ENCODE measurements at regions not wholly inside any gene's neighbourhood (a gene's known extent, or its start where the extent isn't known, plus 50 kb on each side); places are given as distances from the start of the nearest gene placed in this dataset.

- TF ChIP-seq REST (IDR thresholded peaks at IDR 0.05; ENCODE audit: low read depth, low read length) (no peak), USF2 (IDR thresholded peaks at IDR 0.05; ENCODE audit: borderline replicate concordance, low read depth, low read length) (no peak), RAD21 (IDR thresholded peaks at IDR 0.05; ENCODE audit: low read length) (no peak), NFIC (IDR thresholded peaks at IDR 0.05; ENCODE audit: borderline replicate concordance) (no peak), POLR2AphosphoS5 (IDR thresholded peaks at IDR 0.05; ENCODE audit: low read depth, low read length) (no peak)
Observed at GRCh38 chr14:53701108-53701875, 255.3 kb downstream of the BMP4 start (continued).

GRCh38 chr14:53696217-53696965 lies 260.2 kb downstream of the BMP4 start:
- POLR2A ChIA-PET, result no interaction called here
- no peak overlapping the region for H3K27ac ChIP-seq (ENCODE audit: low read depth in 2 of 2, low read length in 1 of 2)
- CTCF ChIA-PET, result no interaction called here

GRCh38 chr14:53695692-53696214 lies 260.9 kb downstream of the BMP4 start:
- ChIA-PET POLR2A (no interaction called here), CTCF (no interaction called here)
- Histone ChIP-seq H3K4me2 (no peak overlapping the region), H3K9me2 (no peaks in the 10 kb centered on the region), H3F3A (replicated peaks; ENCODE audit: insufficient read depth) (no peaks in the 10 kb centered on the region), H3K4me1 (ENCODE audit: control insufficient read depth in 1 of 2, insufficient read depth in 2 of 2, low read depth in 1 of 2, low read length in 1 of 2) (no peaks in the 10 kb centered on the region), H3K9me3 (no peaks in the 10 kb centered on the region), H3K9ac (no peak overlapping the region), H3K4me3 (ENCODE audit: low read depth in 2 of 2, low read length in 1 of 2) (no peak overlapping the region), H3K27me3 (ENCODE audit: insufficient read depth) (no peaks in the 10 kb centered on the region), H3K27ac (ENCODE audit: low read depth in 2 of 2, low read length in 1 of 2) (no peak overlapping the region), H3K36me3 (replicated peaks in 1 of 2; ENCODE audit: control insufficient read depth in 1 of 2, insufficient read depth in 2 of 2, low read length in 1 of 2) (no peaks in the 10 kb centered on the region), H4K20me1 (ENCODE audit: insufficient read depth) (no peaks in the 10 kb centered on the region), H2AFZ (ENCODE audit: low read depth) (no peak overlapping the region), H3K79me2 (ENCODE audit: insufficient read depth) (no peaks in the 10 kb centered on the region)
- DNase-seq, result no peak
- 2% methylated on average over 2 of the region's 2 CpGs for WGBS (ENCODE audit: low lambda C conversion rate)
- TF ChIP-seq TCF12 (IDR thresholded peaks at IDR 0.05), result no peak
- no peak for TF ChIP-seq TAF1 (IDR thresholded peaks at IDR 0.05; ENCODE audit: borderline replicate concordance, low read depth, low read length)
- no peak for TF ChIP-seq PBX3 (IDR thresholded peaks at IDR 0.05)
- TF ChIP-seq MXI1 (IDR thresholded peaks at IDR 0.05; ENCODE audit: low read depth, low read length), result no peak
- TF ChIP-seq NFIC (IDR thresholded peaks at IDR 0.05; ENCODE audit: borderline replicate concordance), result no peak
- no peak for TF ChIP-seq TEAD4 (IDR thresholded peaks at IDR 0.05; ENCODE audit: borderline replicate concordance, insufficient read depth)
- TF ChIP-seq EP300 (IDR thresholded peaks at IDR 0.05; ENCODE audit: borderline replicate concordance in 1 of 2, low read depth in 1 of 2, low read length in 1 of 2), result no peak
- no peak for TF ChIP-seq MEF2A (IDR thresholded peaks at IDR 0.05; ENCODE audit: borderline replicate concordance, low read depth)
- TF ChIP-seq SIN3A (IDR thresholded peaks at IDR 0.05; ENCODE audit: borderline replicate concordance, low read depth, low read length), result no peak
- no peak for TF ChIP-seq RAD21 (IDR thresholded peaks at IDR 0.05; ENCODE audit: low read length)
- no peak for TF ChIP-seq SMC3 (IDR thresholded peaks at IDR 0.05; ENCODE audit: low read depth, low read length)

More at GRCh38 chr14:53696217-53696965, 260.2 kb downstream of the BMP4 start:
- no peak overlapping the region for H3K4me2 ChIP-seq
- DNase-seq, result no peak
- no peaks in the 10 kb centered on the region for H3K27me3 ChIP-seq (ENCODE audit: insufficient read depth)
- no peak overlapping the region for H3K9ac ChIP-seq
- no peaks in the 10 kb centered on the region for H4K20me1 ChIP-seq (ENCODE audit: insufficient read depth)
- TF ChIP-seq GABPA (IDR thresholded peaks at IDR 0.05; ENCODE audit: low read depth) (no peak), POLR2AphosphoS5 (IDR thresholded peaks at IDR 0.05; ENCODE audit: low read depth, low read length) (no peak), ELF1 (IDR thresholded peaks at IDR 0.05) (no peak), FOXJ3 (CRISPR knock-in tag; IDR thresholded peaks at IDR 0.05) (no peak), FOXM1 (IDR thresholded peaks at IDR 0.05; ENCODE audit: low read depth) (no peak)
- H3K36me3 ChIP-seq (replicated peaks in 1 of 2; ENCODE audit: control insufficient read depth in 1 of 2, insufficient read depth in 2 of 2, low read length in 1 of 2), result no peaks in the 10 kb centered on the region
- 5% methylated on average over 3 of the region's 3 CpGs for WGBS (ENCODE audit: low lambda C conversion rate)
- no peaks in the 10 kb centered on the region for H3K79me2 ChIP-seq (ENCODE audit: insufficient read depth)
- H2AFZ ChIP-seq (ENCODE audit: low read depth), result no peak overlapping the region
- no peaks in the 10 kb centered on the region for H3F3A ChIP-seq (replicated peaks; ENCODE audit: insufficient read depth)
- H3K4me1 ChIP-seq (ENCODE audit: control insufficient read depth in 1 of 2, insufficient read depth in 2 of 2, low read depth in 1 of 2, low read length in 1 of 2), result no peaks in the 10 kb centered on the region
- no peaks in the 10 kb centered on the region for H3K9me2 ChIP-seq
- no peak overlapping the region for H3K4me3 ChIP-seq (ENCODE audit: low read depth in 2 of 2, low read length in 1 of 2)
- H3K9me3 ChIP-seq, result no peaks in the 10 kb centered on the region
